GM10248 (cell line): ENCODE measurements at regions not wholly inside any gene's neighbourhood (a gene's known extent, or its start where the extent isn't known, plus 50 kb on each side); places are given as distances from the start of the nearest gene placed in this dataset.

Experiments used
- CTCF ChIA-PET: fragments of 300-600 bp; sonication (Branson Sonifier 250); formaldehyde crosslinking; extraction: SDS; loops from one replicate; lab custom pipeline; 2021; ENCODE audit warnings: antibody characterized with exemption; lab: Yijun Ruan, JAX
- POLR2A ChIA-PET: fragments of 350-650 bp; sonication (Branson Sonifier 250); formaldehyde crosslinking; extraction: SDS; loops from one replicate; lab custom pipeline; 2020; ENCODE audit warnings: antibody characterized with exemption; lab: Yijun Ruan, JAX
- DNase-seq: peaks from one replicate; pipeline ENCODE4 v3.0.0; 2012; ENCODE audit errors: extremely low spot score
- TF ChIP-seq, protein P1 (sequence below): IDR thresholded peaks from 2 replicates; pipeline ENCODE4 v1.5.1; 2012; ENCODE audit warnings: mild to moderate bottlenecking, low read depth; ENCODE audit errors: extremely low read depth, missing control alignments, control extremely low read depth

- DNase-seq, result no peak
- CTCF ChIA-PET, result no interaction called here
- POLR2A ChIA-PET, result no interaction called here
- TF ChIP-seq, protein P1, sequence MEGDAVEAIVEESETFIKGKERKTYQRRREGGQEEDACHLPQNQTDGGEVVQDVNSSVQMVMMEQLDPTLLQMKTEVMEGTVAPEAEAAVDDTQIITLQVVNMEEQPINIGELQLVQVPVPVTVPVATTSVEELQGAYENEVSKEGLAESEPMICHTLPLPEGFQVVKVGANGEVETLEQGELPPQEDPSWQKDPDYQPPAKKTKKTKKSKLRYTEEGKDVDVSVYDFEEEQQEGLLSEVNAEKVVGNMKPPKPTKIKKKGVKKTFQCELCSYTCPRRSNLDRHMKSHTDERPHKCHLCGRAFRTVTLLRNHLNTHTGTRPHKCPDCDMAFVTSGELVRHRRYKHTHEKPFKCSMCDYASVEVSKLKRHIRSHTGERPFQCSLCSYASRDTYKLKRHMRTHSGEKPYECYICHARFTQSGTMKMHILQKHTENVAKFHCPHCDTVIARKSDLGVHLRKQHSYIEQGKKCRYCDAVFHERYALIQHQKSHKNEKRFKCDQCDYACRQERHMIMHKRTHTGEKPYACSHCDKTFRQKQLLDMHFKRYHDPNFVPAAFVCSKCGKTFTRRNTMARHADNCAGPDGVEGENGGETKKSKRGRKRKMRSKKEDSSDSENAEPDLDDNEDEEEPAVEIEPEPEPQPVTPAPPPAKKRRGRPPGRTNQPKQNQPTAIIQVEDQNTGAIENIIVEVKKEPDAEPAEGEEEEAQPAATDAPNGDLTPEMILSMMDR, result no peak
Measured at GRCh38 chr2:226337941-226338600, 461.5 kb downstream of the IRS1 start.

- ChIA-PET CTCF (interaction anchor here (1.1 to 1.8 kb wide), 2 partner anchors 8 to 17 kb away, joined by 4 to 6 read pairs; no protein-coding TSS in a partner anchor), POLR2A (no interaction called here)
- no peak for DNase-seq
- TF ChIP-seq, protein P1, result no peak
Measured at GRCh38 chr2:226336283-226336682, 463.3 kb downstream of the IRS1 start.

- no peak for DNase-seq
- ChIA-PET CTCF (interaction anchor here (0.7 to 1.8 kb wide), 4 partner anchors 8 to 19 kb away, joined by 3 to 6 read pairs (median 4); no protein-coding TSS in a partner anchor), POLR2A (no interaction called here)
- TF ChIP-seq, protein P1, result no peak
Measured at GRCh38 chr2:226334981-226335720, 464.5 kb downstream of the IRS1 start.

GRCh38 chr2:226333388-226333787, 466.2 kb downstream of the IRS1 start:
- TF ChIP-seq, protein P1, result no peak
- DNase-seq, result no peak
- ChIA-PET CTCF (interaction anchor here (1.0 to 1.3 kb wide), 2 partner anchors 17 to 20 kb away, joined by 3 read pairs; no protein-coding TSS in a partner anchor), POLR2A (no interaction called here)

GRCh38 chr2:226330206-226330605, 469.4 kb downstream of the IRS1 start:
- POLR2A ChIA-PET, result no interaction called here
- CTCF ChIA-PET, result interaction anchor here (1.2 to 1.7 kb wide), 2 partner anchors 15 to 16 kb away, joined by 3 to 5 read pairs; no protein-coding TSS in a partner anchor
- TF ChIP-seq, protein P1, result no peak

GRCh38 chr2:226329180-226329579, 470.4 kb downstream of the IRS1 start:
- TF ChIP-seq, protein P1, result no peak

More at GRCh38 chr2:226330206-226330605, 469.4 kb downstream of the IRS1 start:
- no peak for DNase-seq

More at GRCh38 chr2:226329180-226329579, 470.4 kb downstream of the IRS1 start:
- CTCF ChIA-PET, result interaction anchor here (1.2 to 1.7 kb wide), 2 partner anchors 14 to 17 kb away, joined by 3 to 5 read pairs; no protein-coding TSS in a partner anchor
- POLR2A ChIA-PET, result no interaction called here
- DNase-seq, result no peak
